Fibroblast of lung (primary cell): ENCODE measurements at regions not wholly inside any gene's neighbourhood (a gene's known extent, or its start where the extent isn't known, plus 50 kb on each side); places are given as distances from the start of the nearest gene placed in this dataset.

Experiments used
- DNase-seq, 2 donors: peaks; one replicate each; pipeline versions ENCODE4 v3.0.0 to v3.0.0-alpha.2; 2010; ENCODE audit warnings: low read depth in 2 of 2
- H2AFZ ChIP-seq: 2 replicates; pipeline ENCODE4 v1.5.1; 2012; ENCODE audit warnings: low read length, control low read depth, inconsistent platforms
- H3K27ac ChIP-seq: 2 replicates; pipeline ENCODE4 v1.5.1; 2011; ENCODE audit warnings: low read length, control low read depth; ENCODE audit not compliant: insufficient read depth
- H3K27me3 ChIP-seq: 2 replicates; pipeline ENCODE4 v1.5.1; 2011; ENCODE audit warnings: mild to moderate bottlenecking, low read length; ENCODE audit not compliant: control insufficient read depth, insufficient read depth
- H3K36me3 ChIP-seq: 2 replicates; pipeline ENCODE4 v1.5.1; 2011; ENCODE audit warnings: low read length; ENCODE audit not compliant: control insufficient read depth, insufficient read depth
- H3K4me1 ChIP-seq: 2 replicates; pipeline ENCODE4 v1.5.1; 2011; ENCODE audit warnings: low read length; ENCODE audit not compliant: control insufficient read depth, insufficient read depth; ENCODE audit errors: extremely low read depth
- H3K4me2 ChIP-seq: 2 replicates; pipeline ENCODE4 v1.5.1; 2011; ENCODE audit warnings: low read length, control low read depth; ENCODE audit not compliant: insufficient read depth; ENCODE audit errors: extremely low read depth
- H3K4me3 ChIP-seq, 4 experiments: fragments of 200-600 bp in 1 of 4; sonication (generic) in 1 of 4; replicated peaks in 1 of 4; 2 replicates each; pipeline ENCODE4 v1.5.1; 2011 to 2016; ENCODE audit warnings: low read length in 4 of 4, low read depth in 3 of 4, mild to moderate bottlenecking in 3 of 4, control low read depth in 2 of 4, inconsistent platforms in 1 of 4, mixed read lengths in 1 of 4; ENCODE audit not compliant: insufficient read depth in 1 of 4; ENCODE audit errors: control extremely low read depth in 1 of 4
- H3K79me2 ChIP-seq: 2 replicates; pipeline ENCODE4 v1.5.1; 2012; ENCODE audit warnings: mild to moderate bottlenecking, low read length, inconsistent platforms; ENCODE audit not compliant: control insufficient read depth, insufficient read depth
- H3K9ac ChIP-seq: 2 replicates; pipeline ENCODE4 v1.5.1; 2011; ENCODE audit warnings: mild to moderate bottlenecking, low read length, control low read depth; ENCODE audit not compliant: insufficient read depth
- H3K9me3 ChIP-seq: 2 replicates; pipeline ENCODE4 v1.5.1; 2012; ENCODE audit warnings: low read depth, low read length; ENCODE audit not compliant: control insufficient read depth, insufficient read depth
- H4K20me1 ChIP-seq: 2 replicates; pipeline ENCODE4 v1.5.1; 2011; ENCODE audit warnings: low read length; ENCODE audit not compliant: control insufficient read depth, insufficient read depth; ENCODE audit errors: extremely low read depth
- CTCF ChIP-seq, 2 donors: IDR thresholded peaks in 1 of 2; conservative IDR thresholded peaks in 1 of 2; 1 replicate in 1 of 2; 2 replicates in 1 of 2; pipeline ENCODE4 v1.5.1; 2011 to 2012; ENCODE audit warnings: low read length in 2 of 2, control low read depth in 1 of 2, inconsistent platforms in 1 of 2, low read depth in 1 of 2, mild to moderate bottlenecking in 1 of 2
- EZH2 ChIP-seq: IDR thresholded peaks from 2 replicates; pipeline ENCODE4 v1.5.1; 2012; ENCODE audit warnings: low read length, control low read depth, mild to moderate bottlenecking; ENCODE audit errors: missing control alignments

- H3K27me3 ChIP-seq, result no peaks in the 10 kb centered on the region
- DNase-seq, result no peak
- H3K79me2 ChIP-seq, result no peaks in the 10 kb centered on the region
- no peak overlapping the region for H3K4me2 ChIP-seq
- H3K36me3 ChIP-seq, result no peaks in the 10 kb centered on the region
- H2AFZ ChIP-seq, result no peak overlapping the region
- no peak overlapping the region for H3K9ac ChIP-seq
- H4K20me1 ChIP-seq, result no peaks in the 10 kb centered on the region
- H3K9me3 ChIP-seq, result no peaks in the 10 kb centered on the region
- H3K4me1 ChIP-seq, result no peaks in the 10 kb centered on the region
- no peak overlapping the region for H3K4me3 ChIP-seq
- TF ChIP-seq CTCF (conservative IDR thresholded peaks at IDR 0.05 in 1 of 2, IDR thresholded peaks at IDR 0.05 in 1 of 2; ENCODE audit: low read depth in 1 of 2, low read length in 2 of 2), result no peak
- TF ChIP-seq EZH2, result no peak
- H3K27ac ChIP-seq, result no peak overlapping the region
These were observed 152.1 kb upstream of the GAS1 start for GRCh38 chr9:87099407-87099806.

DNA sequence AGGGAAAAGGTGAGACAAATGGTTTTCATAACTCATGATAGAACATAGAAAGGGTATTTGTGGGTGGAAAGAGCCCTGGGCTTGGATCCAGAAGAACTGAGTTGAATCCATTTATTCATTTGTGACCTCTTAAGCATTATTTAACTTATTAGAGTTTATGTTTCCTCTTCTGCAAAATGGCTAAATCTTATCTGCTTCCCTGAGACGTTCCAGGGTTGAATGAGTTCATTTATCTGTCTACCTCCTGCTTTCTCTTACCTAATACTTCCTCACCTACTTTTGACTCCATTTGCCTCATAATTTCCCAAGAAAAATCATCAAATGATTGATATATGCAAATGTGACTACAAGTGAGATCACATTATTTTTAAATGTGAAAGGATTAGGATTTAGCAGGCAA, 152.7 kb upstream of the GAS1 start:
- H3K9me3 ChIP-seq, result no peaks in the 10 kb centered on the region
- H4K20me1 ChIP-seq, result no peaks in the 10 kb centered on the region
- H3K4me3 ChIP-seq, result no peak overlapping the region
- TF ChIP-seq CTCF (conservative IDR thresholded peaks at IDR 0.05 in 1 of 2, IDR thresholded peaks at IDR 0.05 in 1 of 2; ENCODE audit: low read depth in 1 of 2, low read length in 2 of 2), result no peak
- no peak for TF ChIP-seq EZH2
- H3K9ac ChIP-seq, result no peak overlapping the region
- no peaks in the 10 kb centered on the region for H3K36me3 ChIP-seq
- H3K27ac ChIP-seq, result no peak overlapping the region
- no peaks in the 10 kb centered on the region for H3K27me3 ChIP-seq
- no peaks in the 10 kb centered on the region for H3K79me2 ChIP-seq
- no peaks in the 10 kb centered on the region for H3K4me1 ChIP-seq
- no peak overlapping the region for H2AFZ ChIP-seq
- no peak overlapping the region for H3K4me2 ChIP-seq
- no peak for DNase-seq

- H3K27ac ChIP-seq, result no peak overlapping the region
- no peak overlapping the region for H3K4me2 ChIP-seq
- no peaks in the 10 kb centered on the region for H4K20me1 ChIP-seq
- no peak overlapping the region for H3K4me3 ChIP-seq
- H3K27me3 ChIP-seq, result no peaks in the 10 kb centered on the region
- H3K9me3 ChIP-seq, result no peaks in the 10 kb centered on the region
- TF ChIP-seq CTCF (conservative IDR thresholded peaks at IDR 0.05 in 1 of 2, IDR thresholded peaks at IDR 0.05 in 1 of 2; ENCODE audit: low read depth in 1 of 2, low read length in 2 of 2) (no peak), EZH2 (no peak)
- H3K79me2 ChIP-seq, result no peaks in the 10 kb centered on the region
- H3K4me1 ChIP-seq, result no peaks in the 10 kb centered on the region
- peak in 1 of 2 donors; percentile 50 for DNase-seq
- no peak overlapping the region for H2AFZ ChIP-seq
- H3K36me3 ChIP-seq, result no peaks in the 10 kb centered on the region
- H3K9ac ChIP-seq, result no peak overlapping the region
These were observed 154.8 kb upstream of the GAS1 start for GRCh38 chr9:87102126-87102525.
